ENCODE measurements at regions not wholly inside any gene's neighbourhood (a gene's known extent, or its start where the extent isn't known, plus 50 kb on each side); places are given as distances from the start of the nearest gene placed in this dataset.
"Not testable (repeated sequence)": the region's sequence is repeated elsewhere in the genome, so short reads cannot be mapped to it uniquely, and the experiment has no call there.

- TF ChIP-seq CTCF, EP300 (IDR thresholded peaks at IDR 0.05): not testable (repeated sequence)
Observed at GRCh38 chr13:43971324-43971723, 91.6 kb downstream of the LACC1 start.
